ENCODE measurements at regions not wholly inside any gene's neighbourhood (a gene's known extent, or its start where the extent isn't known, plus 50 kb on each side); places are given as distances from the start of the nearest gene placed in this dataset.

GRCh38 chr1:36692465-36693160, 209.9 kb upstream of the CSF3R start:
- Histone ChIP-seq H3K27ac (no peak overlapping the region), H3K4me3 (no peak overlapping the region)

GRCh38 chr1:36691374-36691773, 208.7 kb upstream of the CSF3R start:
- no peak overlapping the region for H3K4me3 ChIP-seq
- no peak overlapping the region for H3K27ac ChIP-seq

GRCh38 chr1:36689992-36690391, 207.3 kb upstream of the CSF3R start:
- H3K27ac ChIP-seq: no peak overlapping the region
- no peak overlapping the region for H3K4me3 ChIP-seq

- no peak overlapping the region for H3K4me3 ChIP-seq
- H3K27ac ChIP-seq: no peak overlapping the region
Measured at GRCh38 chr1:36687312-36687711, 204.6 kb upstream of the CSF3R start.

GRCh38 chr1:36675931-36676562, 193.3 kb upstream of the CSF3R start:
- Histone ChIP-seq H3K27ac (no peak overlapping the region), H3K4me3 (no peak overlapping the region)

GRCh38 chr1:36675106-36675505, 192.4 kb upstream of the CSF3R start:
- H3K4me3 ChIP-seq: no peak overlapping the region
- H3K27ac ChIP-seq: no peak overlapping the region

- Histone ChIP-seq H3K27ac (no peak overlapping the region), H3K4me3 (no peak overlapping the region)
Measured at GRCh38 chr1:36673202-36673601, 190.5 kb upstream of the CSF3R start.

GRCh38 chr1:36669262-36669661, 186.5 kb upstream of the CSF3R start:
- Histone ChIP-seq H3K27ac (no peak overlapping the region), H3K4me3 (no peak overlapping the region)

GRCh38 chr1:36667836-36668235, 185.1 kb upstream of the CSF3R start:
- H3K27ac ChIP-seq: no peak overlapping the region
- H3K4me3 ChIP-seq: no peak overlapping the region

GRCh38 chr1:36667256-36667655, 184.5 kb upstream of the CSF3R start:
- H3K27ac ChIP-seq: no peak overlapping the region
- no peak overlapping the region for H3K4me3 ChIP-seq

GRCh38 chr1:36665478-36666080, 182.9 kb upstream of the CSF3R start:
- Histone ChIP-seq H3K27ac (no peak overlapping the region), H3K4me3 (no peak overlapping the region)

- H3K4me3 ChIP-seq: no peak overlapping the region
- H3K27ac ChIP-seq: no peak overlapping the region
Measured at GRCh38 chr1:36664571-36665287, 182.0 kb upstream of the CSF3R start.

GRCh38 chr1:36663772-36664430, 181.2 kb upstream of the CSF3R start:
- no peak overlapping the region for H3K27ac ChIP-seq
- H3K4me3 ChIP-seq: no peak overlapping the region

GRCh38 chr1:36658838-36659237, 176.1 kb upstream of the CSF3R start:
- Histone ChIP-seq H3K4me3 (no peak overlapping the region), H3K27ac (no peak overlapping the region)

GRCh38 chr1:36657826-36658225, 175.1 kb upstream of the CSF3R start:
- H3K4me3 ChIP-seq: no peak overlapping the region
- no peak overlapping the region for H3K27ac ChIP-seq

GRCh38 chr1:36656838-36657237, 174.1 kb upstream of the CSF3R start:
- Histone ChIP-seq H3K27ac (no peak overlapping the region), H3K4me3 (no peak overlapping the region)

GRCh38 chr1:36656271-36656670, 173.6 kb upstream of the CSF3R start:
- H3K4me3 ChIP-seq: no peak overlapping the region
- H3K27ac ChIP-seq: no peak overlapping the region

GRCh38 chr1:36654586-36654985, 171.9 kb upstream of the CSF3R start:
- H3K27ac ChIP-seq: no peak overlapping the region
- H3K4me3 ChIP-seq: no peak overlapping the region

- Histone ChIP-seq H3K27ac (no peak overlapping the region), H3K4me3 (no peak overlapping the region)
Measured at GRCh38 chr1:36653850-36654249, 171.1 kb upstream of the CSF3R start.

- Histone ChIP-seq H3K4me3 (no peak overlapping the region), H3K27ac (no peak overlapping the region)
Measured at GRCh38 chr1:36652586-36652985, 169.9 kb upstream of the CSF3R start.
